ENCODE measurements at regions not wholly inside any gene's neighbourhood (a gene's known extent, or its start where the extent isn't known, plus 50 kb on each side); places are given as distances from the start of the nearest gene placed in this dataset.

- DNase-seq (ENCODE audit: low spot score) = no peak
Measured at GRCh38 chr14:82445810-82446570, 912.3 kb upstream of the SEL1L start.

- DNase-seq (ENCODE audit: low spot score) = no peak
Measured at GRCh38 chr14:82447586-82447985, 913.9 kb upstream of the SEL1L start.

- no peak for DNase-seq (ENCODE audit: low spot score)
Measured at GRCh38 chr14:82449926-82450468, 916.3 kb upstream of the SEL1L start.

GRCh38 chr14:82451675-82452074 is 918.0 kb upstream of the SEL1L start:
- no peak for DNase-seq (ENCODE audit: low spot score)

GRCh38 chr14:82482345-82482744 is 948.7 kb upstream of the SEL1L start:
- no peak for DNase-seq (ENCODE audit: low spot score)

DNA sequence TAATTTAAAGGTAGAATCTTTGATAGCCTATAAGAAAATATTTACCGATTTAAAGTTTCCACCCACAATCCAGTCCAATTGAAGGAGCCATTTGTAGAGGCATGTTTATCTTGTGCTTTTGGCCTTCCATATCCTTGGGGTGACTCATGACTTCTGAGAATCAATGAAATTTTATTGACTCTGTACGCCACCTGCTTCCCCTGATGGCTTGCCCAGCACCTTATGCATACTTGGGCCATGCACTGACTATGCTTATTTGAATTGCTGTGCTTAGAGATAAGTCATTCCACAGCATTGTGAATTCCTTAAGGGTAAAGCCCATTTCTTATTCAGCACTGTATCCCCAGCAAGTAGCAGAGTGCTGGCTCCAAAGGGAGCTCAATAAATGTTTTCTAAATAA is 954.8 kb upstream of the SEL1L start:
- DNase-seq (ENCODE audit: low spot score) = no peak

GRCh38 chr14:82490397-82490796 is 956.7 kb upstream of the SEL1L start:
- DNase-seq (ENCODE audit: low spot score) = no peak

DNA sequence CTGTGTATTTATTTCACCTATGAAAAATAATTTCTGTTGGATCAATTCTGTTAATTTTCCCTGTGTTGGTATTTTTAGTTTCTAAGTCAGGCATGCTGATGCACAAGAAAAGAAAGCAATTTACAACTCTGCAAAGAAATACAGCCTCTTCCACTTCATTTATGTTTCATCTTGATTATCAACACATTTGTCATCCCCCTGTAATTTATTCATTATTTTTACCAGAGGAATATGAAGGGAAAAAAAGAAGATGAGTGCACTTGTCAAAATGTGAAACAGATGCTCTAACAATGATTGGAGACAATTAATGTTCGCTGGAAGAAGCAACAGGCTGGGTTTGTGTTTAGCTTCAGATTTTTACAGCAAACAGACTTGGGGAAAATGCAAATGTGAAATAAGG is 958.5 kb upstream of the SEL1L start:
- no peak for DNase-seq (ENCODE audit: low spot score)

DNA sequence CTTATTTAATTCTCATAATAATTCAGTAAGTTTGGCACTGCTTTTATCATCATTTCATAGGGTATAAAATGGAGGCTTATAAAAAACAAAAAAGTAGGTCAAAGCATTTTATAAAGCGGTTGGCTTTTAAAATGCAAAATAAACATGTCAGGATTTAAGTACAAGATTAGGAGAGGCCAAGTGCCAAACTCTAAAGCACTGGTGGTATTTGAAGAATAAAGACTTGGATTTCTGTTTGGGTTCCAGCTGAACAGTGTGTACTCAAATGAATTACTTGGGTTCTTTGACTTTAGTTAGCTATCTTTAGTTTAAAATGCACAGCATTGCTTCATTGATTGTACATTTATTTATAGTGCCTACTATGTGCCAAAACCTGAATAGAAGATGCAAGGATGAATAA is 966.6 kb upstream of the SEL1L start:
- no peak for DNase-seq (ENCODE audit: low spot score)

GRCh38 chr14:82501554-82501953 is 967.9 kb upstream of the SEL1L start:
- no peak for DNase-seq (ENCODE audit: low spot score)

- no peak for DNase-seq (ENCODE audit: low spot score)
Measured at GRCh38 chr14:82502043-82502442, 968.4 kb upstream of the SEL1L start.

DNA sequence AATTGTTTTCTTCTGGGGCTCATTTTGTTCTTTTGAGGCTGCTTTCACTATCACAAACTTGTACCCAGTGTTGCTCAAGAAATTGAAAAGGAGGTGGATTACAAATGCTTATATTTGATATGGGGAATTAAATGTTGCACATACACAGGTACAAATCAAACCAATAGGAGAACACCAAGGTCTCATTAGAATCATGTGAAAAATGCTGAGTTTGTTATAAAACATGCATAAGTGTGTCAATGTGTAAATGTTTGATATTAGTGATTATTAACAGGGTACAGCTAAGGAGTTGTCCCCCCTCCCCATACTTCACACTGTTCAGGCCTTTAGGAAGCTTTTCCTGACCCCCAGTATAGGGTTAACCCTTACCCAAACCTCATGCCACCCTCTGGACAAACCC is 971.2 kb upstream of the SEL1L start:
- DNase-seq (ENCODE audit: low spot score) = no peak

GRCh38 chr14:82510007-82510406 is 976.4 kb upstream of the SEL1L start:
- DNase-seq (ENCODE audit: low spot score) = no peak

GRCh38 chr14:82511399-82511798 is 977.7 kb upstream of the SEL1L start:
- no peak for DNase-seq (ENCODE audit: low spot score)

DNA sequence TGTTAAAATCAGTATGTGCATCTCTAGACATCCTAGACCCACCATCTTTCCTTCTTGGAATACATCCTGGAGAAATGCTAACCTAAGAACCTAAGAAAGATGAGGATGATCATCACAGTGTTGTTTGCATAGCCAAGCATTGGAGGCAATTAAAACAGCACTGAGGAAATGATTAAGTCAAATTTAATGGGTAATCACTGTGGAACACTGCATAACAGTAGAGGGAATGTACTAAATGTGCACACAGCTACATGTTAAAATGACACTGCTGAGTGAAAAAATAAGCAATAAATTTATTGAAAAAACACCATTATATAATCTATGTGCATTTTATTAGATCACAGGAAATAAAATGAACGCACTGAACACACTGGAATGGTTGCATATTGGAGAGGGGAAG is 987.1 kb upstream of the SEL1L start:
- no peak for DNase-seq (ENCODE audit: low spot score)

- no peak for DNase-seq (ENCODE audit: low spot score)
Measured at GRCh38 chr14:82521191-82521590, 987.5 kb upstream of the SEL1L start.

DNA sequence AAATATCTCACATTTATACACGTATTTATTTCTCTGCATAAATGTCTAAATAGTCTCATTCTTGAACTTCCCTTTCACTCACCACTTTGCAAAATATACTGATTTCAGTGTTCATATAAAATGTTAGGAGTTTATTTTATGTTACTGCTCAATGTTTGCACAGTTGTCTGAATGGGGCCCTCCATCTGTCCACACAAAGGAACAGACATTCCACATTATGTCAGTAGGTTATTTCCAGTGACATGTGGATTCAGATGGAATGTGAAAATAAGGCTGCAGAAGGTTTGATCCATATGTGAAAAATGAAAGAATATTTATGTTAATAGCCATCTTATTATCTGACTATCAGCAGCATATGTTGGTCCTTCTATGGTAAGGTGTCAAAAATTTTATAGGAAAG is 994.4 kb upstream of the SEL1L start:
- no peak for DNase-seq (ENCODE audit: low spot score)

- no peak for DNase-seq (ENCODE audit: low spot score)
Measured at GRCh38 chr14:82533351-82533750, 999.7 kb upstream of the SEL1L start.

GRCh38 chr14:82536566-82536965 is 1002.9 kb upstream of the SEL1L start:
- no peak for DNase-seq (ENCODE audit: low spot score)

DNA sequence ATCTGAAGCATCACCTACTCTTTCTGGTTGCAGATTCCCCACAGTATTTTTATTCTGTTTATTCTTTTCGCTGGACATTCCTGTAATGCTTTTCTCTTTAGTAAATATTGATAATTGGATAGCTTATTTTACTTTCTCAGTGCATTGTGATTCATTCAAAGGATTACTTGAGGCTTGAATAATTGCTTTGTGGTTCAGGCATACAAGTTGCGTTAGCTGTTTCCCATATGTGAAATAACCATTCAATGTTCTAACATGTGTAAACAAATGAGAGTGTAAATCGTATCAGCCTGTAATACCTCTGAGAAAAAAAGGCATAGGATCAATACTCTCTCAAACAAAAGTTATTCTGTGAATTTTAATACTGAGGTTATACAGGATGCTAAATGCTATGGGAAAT is 1004.2 kb upstream of the SEL1L start:
- no peak for DNase-seq (ENCODE audit: low spot score)

- DNase-seq (ENCODE audit: low spot score) = no peak
Measured at GRCh38 chr14:82546401-82546800, 1012.7 kb upstream of the SEL1L start.

GRCh38 chr14:82549306-82549990 is 1015.8 kb upstream of the SEL1L start:
- DNase-seq (ENCODE audit: low spot score) = no peak

DNA sequence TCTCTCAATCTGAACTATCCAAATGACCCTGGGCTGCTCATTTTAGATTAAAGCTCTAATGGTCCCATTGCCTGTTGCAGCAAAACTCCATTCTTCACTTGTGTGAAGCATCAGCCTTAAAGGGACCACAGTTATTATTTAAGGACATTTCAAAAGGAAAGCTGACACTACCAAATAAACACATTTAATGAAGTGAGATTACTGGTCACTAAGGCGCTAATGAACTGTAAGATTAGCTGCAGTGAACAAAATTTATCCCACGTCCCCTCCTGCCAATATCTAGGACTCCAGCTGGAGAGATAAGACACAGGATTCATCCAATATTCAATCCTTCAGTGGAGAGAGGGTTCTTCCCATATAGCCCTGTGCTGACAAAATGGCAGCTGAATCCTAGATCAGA is 1029.2 kb upstream of the SEL1L start:
- DNase-seq (ENCODE audit: low spot score) = no peak

GRCh38 chr14:82565825-82566224 is 1032.2 kb upstream of the SEL1L start:
- no peak for DNase-seq (ENCODE audit: low spot score)
